ENCODE measurements at regions not wholly inside any gene's neighbourhood (a gene's known extent, or its start where the extent isn't known, plus 50 kb on each side); places are given as distances from the start of the nearest gene placed in this dataset.
"Not testable (repeated sequence)": the region's sequence is repeated elsewhere in the genome, so short reads cannot be mapped to it uniquely, and the experiment has no call there.

DNA sequence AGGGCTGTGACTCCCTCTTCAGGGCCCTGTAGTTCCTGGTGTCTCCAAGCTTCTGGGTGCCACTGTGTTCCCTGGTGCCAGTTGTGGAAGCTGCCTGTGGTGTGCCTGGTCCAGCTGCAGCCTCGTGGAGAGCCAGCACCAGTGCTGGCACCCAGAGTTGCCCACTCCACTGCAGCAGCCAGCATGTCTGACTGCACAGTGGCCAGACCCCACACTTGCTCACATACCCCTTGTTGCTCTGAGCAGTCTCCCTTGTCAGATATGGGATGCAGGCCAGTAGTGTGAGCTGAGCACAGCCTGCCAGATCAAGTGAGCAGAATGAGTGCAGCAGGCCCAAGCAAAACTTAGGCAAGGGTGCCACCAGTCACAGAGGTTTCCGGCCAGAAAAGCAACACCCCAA, 108.6 kb downstream of the ZMAT1 start:
- TF ChIP-seq CTCF (IDR thresholded peaks at IDR 0.05; ENCODE audit: low read depth, low read length), result no peak
- DNase-seq (ENCODE audit: extremely low read depth, low read depth), result no peak

GRCh38 chrX:101817739-101818138, 114.1 kb downstream of the ZMAT1 start:
- not testable (repeated sequence) for DNase-seq (ENCODE audit: extremely low read depth, low read depth)

GRCh38 chrX:101813200-101813599, 118.6 kb downstream of the ZMAT1 start:
- no peak for DNase-seq (ENCODE audit: extremely low read depth, low read depth)
- no peak for TF ChIP-seq CTCF (IDR thresholded peaks at IDR 0.05; ENCODE audit: low read depth, low read length)

DNA sequence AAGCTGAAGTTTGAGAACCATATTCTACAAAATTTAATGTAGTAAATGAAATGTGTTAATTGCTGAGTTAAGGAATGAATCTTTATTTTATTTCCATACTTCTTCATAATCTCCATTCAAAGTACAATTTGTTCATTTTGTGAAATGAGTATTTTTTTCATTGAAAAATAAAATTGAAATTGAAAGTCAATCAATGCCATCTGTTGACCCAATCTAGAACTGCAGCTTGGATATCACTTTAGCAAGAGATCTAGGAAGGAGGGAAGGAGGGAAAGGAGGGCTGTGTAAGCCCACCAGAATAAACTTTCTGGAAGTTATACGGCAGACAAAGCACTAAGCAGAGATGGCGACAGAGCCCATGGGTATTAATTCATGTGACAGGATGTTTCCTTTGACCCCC, 128.4 kb downstream of the ZMAT1 start:
- DNase-seq (ENCODE audit: extremely low read depth, low read depth), result no peak
- peak; percentile 59 for TF ChIP-seq CTCF (IDR thresholded peaks at IDR 0.05; ENCODE audit: low read depth, low read length)

DNA sequence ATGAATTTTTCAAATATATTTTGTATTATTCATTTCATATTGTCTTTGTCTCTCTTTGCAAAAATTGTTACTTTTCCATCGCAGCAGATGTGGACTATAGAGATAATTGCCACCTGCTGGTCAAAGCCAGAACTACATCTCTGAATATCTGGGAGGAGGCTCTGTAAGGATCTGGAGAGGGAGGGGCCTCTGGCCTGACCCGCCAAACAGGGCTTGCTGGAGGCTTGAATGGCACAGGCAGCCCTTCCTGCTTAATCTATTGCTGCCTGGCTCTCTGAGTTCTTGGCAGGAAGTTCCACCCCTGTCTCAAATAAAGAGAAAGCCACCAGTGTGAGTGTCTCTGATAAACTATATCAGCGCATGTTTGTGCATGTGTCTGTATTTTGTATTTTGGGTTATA, 132.4 kb downstream of the ZMAT1 start:
- peak; percentile 63 for TF ChIP-seq CTCF (IDR thresholded peaks at IDR 0.05; ENCODE audit: low read depth, low read length)
- DNase-seq (ENCODE audit: extremely low read depth, low read depth), result peak; percentile 69

- no peak for TF ChIP-seq CTCF (IDR thresholded peaks at IDR 0.05; ENCODE audit: low read depth, low read length)
- no peak for DNase-seq (ENCODE audit: extremely low read depth, low read depth)
Observed at GRCh38 chrX:101787934-101788333, 128.3 kb upstream of the ARMCX2 start.

DNA sequence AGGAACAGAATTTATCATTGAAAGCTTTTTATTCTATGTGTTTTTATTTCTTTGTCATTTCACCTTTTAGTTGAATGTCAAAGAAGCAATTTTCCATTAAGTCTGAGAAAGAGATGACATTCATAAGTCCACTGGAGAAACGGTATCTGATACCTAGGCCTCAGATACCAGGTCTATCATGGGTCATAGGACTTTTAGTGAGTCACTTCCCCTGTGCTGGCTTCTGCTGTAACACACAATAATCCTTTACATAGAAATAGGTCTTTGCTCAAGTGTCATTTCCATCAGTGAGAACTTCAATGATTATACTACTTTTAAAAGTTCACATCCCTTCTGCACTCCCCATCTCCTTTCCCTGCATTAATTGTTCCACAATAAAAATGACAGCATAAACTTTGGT, 125.5 kb upstream of the ARMCX2 start:
- TF ChIP-seq CTCF (IDR thresholded peaks at IDR 0.05; ENCODE audit: low read depth, low read length), result no peak
- no peak for DNase-seq (ENCODE audit: extremely low read depth, low read depth)

DNA sequence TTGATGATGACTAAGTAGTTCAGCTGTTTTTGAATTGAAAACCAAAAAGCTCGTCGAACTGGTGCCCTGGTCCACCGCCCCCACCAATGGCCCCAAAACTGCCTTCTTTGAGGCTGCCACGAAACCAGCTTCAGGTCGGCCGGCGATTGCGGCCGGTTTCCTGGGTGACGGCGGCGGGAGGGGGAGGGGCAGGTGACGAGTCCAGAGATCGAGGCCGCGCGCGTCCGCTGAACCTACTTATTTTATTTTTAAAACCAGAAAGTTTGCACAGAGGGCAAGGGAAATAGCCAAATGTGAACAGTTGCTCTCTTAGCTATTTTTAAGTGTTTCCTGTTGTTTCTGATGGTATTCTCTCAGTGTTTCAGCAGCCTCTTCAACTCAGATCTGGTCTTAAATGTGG, 120.8 kb upstream of the ARMCX2 start:
- DNase-seq (ENCODE audit: extremely low read depth, low read depth), result not testable (repeated sequence)

- DNase-seq (ENCODE audit: extremely low read depth, low read depth), result no peak
- no peak for TF ChIP-seq CTCF (IDR thresholded peaks at IDR 0.05; ENCODE audit: low read depth, low read length)
Observed at GRCh38 chrX:101774340-101774739, 114.7 kb upstream of the ARMCX2 start.
